ENCODE measurements at regions not wholly inside any gene's neighbourhood (a gene's known extent, or its start where the extent isn't known, plus 50 kb on each side); places are given as distances from the start of the nearest gene placed in this dataset.

DNA sequence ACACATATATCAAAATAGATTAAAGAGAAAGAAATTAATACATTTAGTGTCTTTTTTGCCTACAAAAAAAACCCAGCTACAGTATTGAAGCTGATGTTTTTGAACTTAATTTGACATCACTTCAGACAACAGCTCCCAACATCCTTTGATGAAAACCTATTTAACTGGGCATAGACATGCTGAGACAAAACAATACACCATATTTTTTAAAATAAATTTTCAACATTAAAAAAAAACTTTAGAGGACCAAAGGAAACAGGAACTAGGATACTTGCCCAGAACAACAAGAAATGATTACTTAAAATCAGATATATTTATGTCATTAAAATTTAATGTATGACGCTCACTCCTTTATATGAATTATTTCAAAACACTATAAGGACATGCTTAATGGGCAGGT lies 178.1 kb downstream of the MREG start:
- intact Hi-C loops (cut with micrococcal nuclease), result no loop called here
- Histone ChIP-seq H3K36me3 (ENCODE audit: control insufficient read depth, insufficient read depth, low read length) (no peaks in the 10 kb centered on the region), H2AFZ (ENCODE audit: low read depth, low read length) (no peak overlapping the region), H3K27me3 (ENCODE audit: control insufficient read depth in 2 of 2, insufficient read depth in 2 of 2, low read length in 2 of 2) (no peaks in the 10 kb centered on the region), H3K9me3 (replicated peaks; ENCODE audit: control insufficient read depth, insufficient read depth, low read depth, low read length) (no peaks in the 10 kb centered on the region), H3K27ac (ENCODE audit: extremely low read depth, low read depth, low read length) (no peak overlapping the region), H3K4me2 (ENCODE audit: insufficient read depth, low read length) (no peak overlapping the region), H3K79me2 (ENCODE audit: control insufficient read depth, insufficient read depth, low read length) (no peaks in the 10 kb centered on the region), H3K9ac (ENCODE audit: insufficient read depth in 1 of 2, low read depth in 2 of 2, low read length in 2 of 2) (no peak overlapping the region), H4K20me1 (replicated peaks; ENCODE audit: control insufficient read depth, insufficient read depth, low read length) (no peaks in the 10 kb centered on the region), H3K9me1 (ENCODE audit: control insufficient read depth, insufficient read depth, low read length) (no peaks in the 10 kb centered on the region), H3K4me1 (replicated peaks in 1 of 2; ENCODE audit: control insufficient read depth in 2 of 2, insufficient read depth in 2 of 2, low read length in 2 of 2) (peaks cover 5 to 31% of the 10 kb centered on the region in 2 experiments; a peak in 3 of 5 replicates), H3K4me3 (no peak overlapping the region)
- FAIRE-seq (no peak), DNase-seq (ENCODE audit: extremely low read depth in 1 of 4, low spot score in 3 of 4) (no peak), ATAC-seq (no peak)
- CTCF ChIA-PET (ENCODE audit: low intra/inter-chr PET ratio), result no interaction called here
- no peak for TF ChIP-seq SRSF1 (IDR thresholded peaks at IDR 0.05; ENCODE audit: low read depth, low read length)
- no peak for TF ChIP-seq SAP30 (IDR thresholded peaks at IDR 0.05; ENCODE audit: borderline replicate concordance, insufficient read depth, low read depth, low read length, poor library complexity, severe bottlenecking)
- no peak for TF ChIP-seq ZNF263 (CRISPR knock-in tag; IDR thresholded peaks at IDR 0.05; ENCODE audit: borderline replicate concordance)
- TF ChIP-seq GTF2A2 (tag; IDR thresholded peaks at IDR 0.05), result no peak
- TF ChIP-seq, protein P1, sequence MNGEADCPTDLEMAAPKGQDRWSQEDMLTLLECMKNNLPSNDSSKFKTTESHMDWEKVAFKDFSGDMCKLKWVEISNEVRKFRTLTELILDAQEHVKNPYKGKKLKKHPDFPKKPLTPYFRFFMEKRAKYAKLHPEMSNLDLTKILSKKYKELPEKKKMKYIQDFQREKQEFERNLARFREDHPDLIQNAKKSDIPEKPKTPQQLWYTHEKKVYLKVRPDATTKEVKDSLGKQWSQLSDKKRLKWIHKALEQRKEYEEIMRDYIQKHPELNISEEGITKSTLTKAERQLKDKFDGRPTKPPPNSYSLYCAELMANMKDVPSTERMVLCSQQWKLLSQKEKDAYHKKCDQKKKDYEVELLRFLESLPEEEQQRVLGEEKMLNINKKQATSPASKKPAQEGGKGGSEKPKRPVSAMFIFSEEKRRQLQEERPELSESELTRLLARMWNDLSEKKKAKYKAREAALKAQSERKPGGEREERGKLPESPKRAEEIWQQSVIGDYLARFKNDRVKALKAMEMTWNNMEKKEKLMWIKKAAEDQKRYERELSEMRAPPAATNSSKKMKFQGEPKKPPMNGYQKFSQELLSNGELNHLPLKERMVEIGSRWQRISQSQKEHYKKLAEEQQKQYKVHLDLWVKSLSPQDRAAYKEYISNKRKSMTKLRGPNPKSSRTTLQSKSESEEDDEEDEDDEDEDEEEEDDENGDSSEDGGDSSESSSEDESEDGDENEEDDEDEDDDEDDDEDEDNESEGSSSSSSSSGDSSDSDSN (IDR thresholded peaks at IDR 0.05; ENCODE audit: borderline replicate concordance in 1 of 2, low read depth in 2 of 2, low read length in 2 of 2), result no peak
- no peak for TF ChIP-seq ARID3A (IDR thresholded peaks at IDR 0.05; ENCODE audit: borderline replicate concordance, low read depth, low read length)
- no peak for TF ChIP-seq NR1H2 (CRISPR knock-in tag; IDR thresholded peaks at IDR 0.05)
- no peak for TF ChIP-seq PURB (CRISPR knock-in tag; IDR thresholded peaks at IDR 0.05; ENCODE audit: low read depth)
- TF ChIP-seq POU5F1 (IDR thresholded peaks at IDR 0.05; ENCODE audit: borderline replicate concordance, low read depth, low read length, partially characterized antibody), result no peak
- TF ChIP-seq SUPT5H (IDR thresholded peaks at IDR 0.05), result no peak
- TF ChIP-seq NFIX (CRISPR knock-in tag; IDR thresholded peaks at IDR 0.05; ENCODE audit: low read depth), result no peak
- TF ChIP-seq ZFX (CRISPR knock-in tag; IDR thresholded peaks at IDR 0.05), result no peak
- in situ Hi-C loops (cut with MboI), result no loop called here
- no TSS peak for BruUV-seq (replicated peaks)
- 100% methylated on average over 1 of the region's 1 CpG for WGBS (ENCODE audit: insufficient coverage, low coverage, missing lambda C conversion rate)
- POLR2A ChIA-PET, result no interaction called here
